Testis (tissue), 2 donors: ENCODE measurements at regions not wholly inside any gene's neighbourhood (a gene's known extent, or its start where the extent isn't known, plus 50 kb on each side); places are given as distances from the start of the nearest gene placed in this dataset.

Source experiments
- DNase-seq: peaks from one replicate; pipeline ENCODE4 v3.0.0-alpha.2; 2019
- H3K27ac ChIP-seq, 2 donors: fragments of 200-600 bp; sonication (generic); one replicate each; pipeline ENCODE4 v1.5.1; 2019
- H3K27me3 ChIP-seq: fragments of 200-600 bp; sonication (generic); one replicate; pipeline ENCODE4 v1.5.1; 2019
- H3K36me3 ChIP-seq: fragments of 200-600 bp; sonication (generic); one replicate; pipeline ENCODE4 v1.5.1; 2017; ENCODE audit warnings: low read depth; ENCODE audit errors: missing control alignments
- H3K4me1 ChIP-seq: fragments of 200-600 bp; sonication (generic); one replicate; pipeline ENCODE4 v1.5.1; 2019
- H3K4me3 ChIP-seq, 2 donors: fragments of 200-600 bp; sonication (generic); one replicate each; pipeline ENCODE4 v1.5.1; 2017 to 2019
- H3K9me3 ChIP-seq: fragments of 200-600 bp; sonication (generic); one replicate; pipeline ENCODE4 v1.5.1; 2017
- POLR2A ChIP-seq: fragments of 450-650 bp; IDR thresholded peaks from one replicate; pipeline ENCODE4 v1.6.1; 2017; ENCODE audit warnings: antibody characterized with exemption, mild to moderate bottlenecking, moderate library complexity
- WGBS, 2 donors: methylation state at CpG; one replicate each; pipeline ENCODE4 v1.1.5; 2018; 5-methylcytosine and 5-hydroxymethylcytosine counted together
- intact Hi-C: fragments of 100-400 bp; cut with DNase I; formaldehyde crosslinking; loops from one replicate; pipeline ENCODE4 v1.15.1; 2023; ENCODE audit warnings: low total_unique reads
- TF ChIP-seq, protein P1 (sequence below), 3 experiments: fragments of 450-650 bp in 2 of 3; fragments of 200-600 bp in 1 of 3; sonication (generic) in 1 of 3; IDR thresholded peaks; one replicate each; pipeline ENCODE4 v1.5.1; 2016 to 2019; ENCODE audit warnings: antibody characterized with exemption in 3 of 3, mild to moderate bottlenecking in 2 of 3, moderate library complexity in 1 of 3

DNA sequence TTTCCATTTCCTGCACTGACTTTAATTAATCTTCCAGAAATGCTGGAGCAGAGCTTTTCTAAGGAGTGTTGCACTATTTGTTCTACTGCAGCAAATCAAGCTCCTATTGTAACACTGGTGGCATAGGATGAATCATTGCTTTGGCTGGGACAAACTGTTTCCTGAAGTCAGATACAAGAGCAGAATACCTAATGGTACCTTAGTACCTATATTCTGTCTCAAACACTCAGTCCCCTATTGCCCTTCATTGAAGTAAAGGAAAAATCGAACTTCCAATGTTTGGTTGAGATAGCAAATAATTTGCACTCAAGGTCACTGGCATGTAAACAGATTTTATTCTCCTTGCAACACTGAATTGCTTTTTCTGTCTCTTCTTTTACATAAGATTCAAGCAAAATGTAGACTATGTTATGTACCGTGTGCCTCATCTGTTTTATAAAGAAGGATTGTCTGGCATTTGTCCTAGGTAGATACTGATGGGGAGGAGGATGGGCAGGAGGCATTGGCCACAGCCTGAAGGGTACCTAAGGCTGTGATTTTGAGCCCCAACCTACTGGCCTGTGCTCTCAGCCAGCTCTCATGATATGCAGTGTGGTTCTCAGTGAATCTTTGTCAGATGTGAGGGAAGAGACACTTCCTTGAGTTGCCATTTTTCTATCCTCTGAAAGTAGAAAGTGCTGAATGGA lies 141.6 kb downstream of the AASDH start:
- no peaks in the 10 kb centered on the region for H3K27me3 ChIP-seq
- H3K4me1 ChIP-seq: no peaks in the 10 kb centered on the region
- peak overlapping the region in 1 of 2 donors; percentile 24 for H3K27ac ChIP-seq
- WGBS, 2 donors: 27 to 61% methylated on average over 2 of the region's 2 CpGs
- H3K9me3 ChIP-seq: no peaks in the 10 kb centered on the region
- intact Hi-C loops: no loop called here
- no peak for DNase-seq
- H3K4me3 ChIP-seq: no peak overlapping the region
- H3K36me3 ChIP-seq: no peaks in the 10 kb centered on the region
- TF ChIP-seq POLR2A: no peak
- TF ChIP-seq, protein P1, sequence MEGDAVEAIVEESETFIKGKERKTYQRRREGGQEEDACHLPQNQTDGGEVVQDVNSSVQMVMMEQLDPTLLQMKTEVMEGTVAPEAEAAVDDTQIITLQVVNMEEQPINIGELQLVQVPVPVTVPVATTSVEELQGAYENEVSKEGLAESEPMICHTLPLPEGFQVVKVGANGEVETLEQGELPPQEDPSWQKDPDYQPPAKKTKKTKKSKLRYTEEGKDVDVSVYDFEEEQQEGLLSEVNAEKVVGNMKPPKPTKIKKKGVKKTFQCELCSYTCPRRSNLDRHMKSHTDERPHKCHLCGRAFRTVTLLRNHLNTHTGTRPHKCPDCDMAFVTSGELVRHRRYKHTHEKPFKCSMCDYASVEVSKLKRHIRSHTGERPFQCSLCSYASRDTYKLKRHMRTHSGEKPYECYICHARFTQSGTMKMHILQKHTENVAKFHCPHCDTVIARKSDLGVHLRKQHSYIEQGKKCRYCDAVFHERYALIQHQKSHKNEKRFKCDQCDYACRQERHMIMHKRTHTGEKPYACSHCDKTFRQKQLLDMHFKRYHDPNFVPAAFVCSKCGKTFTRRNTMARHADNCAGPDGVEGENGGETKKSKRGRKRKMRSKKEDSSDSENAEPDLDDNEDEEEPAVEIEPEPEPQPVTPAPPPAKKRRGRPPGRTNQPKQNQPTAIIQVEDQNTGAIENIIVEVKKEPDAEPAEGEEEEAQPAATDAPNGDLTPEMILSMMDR (IDR thresholded peaks at IDR 0.05): no peak

DNA sequence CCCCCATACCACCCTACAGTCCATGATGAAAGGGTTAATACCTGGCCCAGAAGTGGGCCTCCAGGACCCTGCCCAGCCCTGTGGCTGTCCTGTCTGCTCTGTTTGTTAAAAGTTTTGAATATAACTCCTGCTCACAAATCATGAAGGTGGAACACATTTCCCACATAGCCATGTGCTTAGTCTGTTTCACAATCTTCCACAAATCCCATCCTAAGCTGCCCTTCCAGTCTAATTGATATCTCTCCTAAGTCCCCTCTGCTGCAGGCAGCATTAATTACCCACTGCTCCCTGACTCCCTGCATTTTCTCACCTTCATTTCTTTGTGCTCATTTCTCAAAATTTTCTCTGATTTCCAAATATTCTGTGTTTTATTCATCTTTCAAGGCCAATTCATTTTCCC lies 142.6 kb downstream of the AASDH start:
- H3K27me3 ChIP-seq: no peaks in the 10 kb centered on the region
- no peaks in the 10 kb centered on the region for H3K4me1 ChIP-seq
- no peak for TF ChIP-seq POLR2A
- TF ChIP-seq, protein P1 (IDR thresholded peaks at IDR 0.05): no peak
- intact Hi-C loops: no loop called here
- H3K36me3 ChIP-seq: no peaks in the 10 kb centered on the region
- H3K27ac ChIP-seq: peak overlapping the region in 1 of 2 donors; percentile 24
- no peak overlapping the region for H3K4me3 ChIP-seq
- no peak for DNase-seq
- H3K9me3 ChIP-seq: no peaks in the 10 kb centered on the region

DNA sequence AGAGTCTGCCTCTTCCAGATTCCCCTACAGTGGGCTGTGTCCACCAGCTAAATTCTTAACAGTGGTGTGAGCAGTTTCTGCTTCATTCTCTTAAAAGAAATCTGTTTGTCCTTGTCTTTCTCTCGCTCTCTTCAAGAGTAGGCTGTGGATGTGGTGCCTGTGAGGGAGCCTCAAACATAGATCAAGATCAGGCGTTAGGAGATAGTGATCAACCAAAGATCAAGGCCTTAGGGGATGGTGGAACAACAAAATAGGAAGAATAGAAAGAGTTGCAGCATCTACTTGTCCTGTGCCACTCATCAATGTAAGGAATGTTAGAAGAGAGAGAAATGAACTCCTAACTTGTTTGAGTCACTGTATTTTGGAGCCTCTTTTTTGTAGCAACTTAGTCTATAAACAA lies 144.2 kb downstream of the AASDH start:
- no peaks in the 10 kb centered on the region for H3K36me3 ChIP-seq
- TF ChIP-seq, protein P1 (IDR thresholded peaks at IDR 0.05): no peak
- no peak for TF ChIP-seq POLR2A
- intact Hi-C loops: no loop called here
- no peak overlapping the region for H3K27ac ChIP-seq
- no peaks in the 10 kb centered on the region for H3K27me3 ChIP-seq
- H3K9me3 ChIP-seq: no peaks in the 10 kb centered on the region
- no peaks in the 10 kb centered on the region for H3K4me1 ChIP-seq
- H3K4me3 ChIP-seq: no peak overlapping the region
- DNase-seq: no peak
- 81 to 85% methylated on average over 2 of the region's 2 CpGs for WGBS, 2 donors

DNA sequence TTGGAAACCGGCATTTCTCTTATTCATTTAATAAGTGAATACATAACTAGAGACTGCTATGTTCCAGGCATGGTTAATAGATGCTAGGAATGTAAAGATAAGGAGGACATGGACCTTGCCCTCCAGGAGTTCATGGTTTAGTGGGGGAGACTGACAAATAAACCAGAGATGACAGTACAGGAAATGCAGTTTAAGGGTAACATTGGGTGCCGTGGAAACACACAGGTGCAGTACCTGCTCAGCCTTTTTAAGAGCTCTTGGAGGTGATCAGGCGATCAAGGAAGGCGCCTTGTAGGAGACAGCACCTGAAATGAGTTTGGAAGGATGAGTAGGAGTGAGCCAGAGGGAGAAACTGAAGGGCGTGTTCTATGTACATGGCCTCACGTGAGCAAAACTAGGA lies 145.8 kb downstream of the AASDH start:
- no peak for TF ChIP-seq POLR2A
- TF ChIP-seq, protein P1 (IDR thresholded peaks at IDR 0.05): no peak

DNA sequence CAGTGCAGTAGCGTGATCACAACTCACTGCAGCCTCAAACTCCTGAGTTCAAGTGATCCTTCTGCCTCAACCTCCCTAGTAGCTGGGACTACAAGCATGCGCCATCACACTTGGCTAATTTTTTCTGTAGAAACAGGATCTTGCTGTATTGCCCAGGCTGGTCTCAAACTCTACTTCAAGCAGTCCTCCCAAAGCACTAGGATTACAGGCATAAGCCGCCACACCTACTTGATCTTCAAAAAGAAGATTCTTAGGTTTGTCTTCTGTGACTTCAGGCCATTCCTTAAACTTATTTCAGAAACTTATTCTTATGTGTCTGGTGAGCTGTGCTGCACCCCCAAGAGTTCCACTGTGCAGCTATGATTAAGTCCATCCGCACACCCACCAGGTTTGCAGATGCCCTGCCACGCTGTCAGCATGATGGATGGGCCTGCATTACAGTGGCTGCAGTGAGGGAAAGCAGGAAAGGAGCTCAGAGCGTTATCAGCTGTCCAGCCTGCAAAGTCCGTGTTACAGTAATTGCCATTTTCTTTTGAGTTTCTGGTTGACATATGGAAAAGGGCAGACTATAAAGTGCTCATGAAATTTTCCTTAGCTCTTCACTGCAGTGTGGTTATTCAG lies 146.6 kb downstream of the AASDH start:
- H3K4me1 ChIP-seq: no peaks in the 10 kb centered on the region
- H3K4me3 ChIP-seq: no peak overlapping the region
- DNase-seq: no peak
- no peak overlapping the region for H3K27ac ChIP-seq
- TF ChIP-seq, protein P1 (IDR thresholded peaks at IDR 0.05): no peak
- 72 to 78% methylated on average over 7 of the region's 7 CpGs for WGBS, 2 donors
- no peaks in the 10 kb centered on the region for H3K36me3 ChIP-seq
- intact Hi-C loops: no loop called here
- H3K9me3 ChIP-seq: no peaks in the 10 kb centered on the region
- H3K27me3 ChIP-seq: no peaks in the 10 kb centered on the region

More for the DNA sequence above, 145.8 kb downstream of the AASDH start:
- Histone ChIP-seq H3K4me1 (no peaks in the 10 kb centered on the region), H3K27me3 (no peaks in the 10 kb centered on the region), H3K27ac (no peak overlapping the region), H3K36me3 (no peaks in the 10 kb centered on the region), H3K9me3 (no peaks in the 10 kb centered on the region), H3K4me3 (no peak overlapping the region)
- WGBS, 2 donors: 66 to 68% methylated on average over 6 of the region's 6 CpGs
- intact Hi-C loops: no loop called here
- DNase-seq: no peak
